ENCODE measurements at regions not wholly inside any gene's neighbourhood (a gene's known extent, or its start where the extent isn't known, plus 50 kb on each side); places are given as distances from the start of the nearest gene placed in this dataset.

GRCh38 chr5:165720901-165721300, 2215.5 kb downstream of the MAT2B start:
- DNase-seq (ENCODE audit: low spot score): no peak
- Histone ChIP-seq H3K79me2 (ENCODE audit: insufficient read depth, low read length) (no peaks in the 10 kb centered on the region), H3K36me3 (replicated peaks in 1 of 2; ENCODE audit: control insufficient read depth in 1 of 2, insufficient read depth in 2 of 2, low read length in 2 of 2) (no peaks in the 10 kb centered on the region), H2AFZ (ENCODE audit: low read length) (no peak overlapping the region), H3K27me3 (ENCODE audit: control insufficient read depth in 1 of 2, insufficient read depth in 2 of 2, low read length in 2 of 2) (no peaks in the 10 kb centered on the region), H3K4me2 (ENCODE audit: low read depth, low read length) (no peak overlapping the region), H3K9me3 (ENCODE audit: low read length) (peaks cover 69% of the 10 kb centered on the region), H3K27ac (ENCODE audit: extremely low read length, insufficient read depth, low read length) (no peak overlapping the region), H4K20me1 (ENCODE audit: insufficient read depth, low read length) (no peaks in the 10 kb centered on the region), H3K9ac (ENCODE audit: insufficient read depth, low read depth, low read length) (no peak overlapping the region), H3K4me1 (ENCODE audit: insufficient read depth, low read length) (no peaks in the 10 kb centered on the region), H3K4me3 (replicated peaks in 1 of 3; ENCODE audit: insufficient read depth in 1 of 3, low read depth in 2 of 3, low read length in 3 of 3) (no peak overlapping the region)
- BruUV-seq (replicated peaks): no TSS peak
- in situ Hi-C loops (cut with HindIII; ENCODE audit: extremely low pct_ligation_motif_present, low pct_unique_long_range_greater_than_20kb): no loop called here
- CTCF ChIA-PET (ENCODE audit: low intra/inter-chr PET ratio, low total read pairs): no interaction called here
- POLR2A ChIA-PET: no interaction called here
- ATAC-seq: no peak
- WGBS (ENCODE audit: low lambda C conversion rate): 52% methylated on average over 3 of the region's 3 CpGs
- FAIRE-seq: no peak
- TF ChIP-seq ATF2 (CRISPR knock-in tag; IDR thresholded peaks at IDR 0.05) (no peak), ZFP41 (CRISPR knock-in tag; IDR thresholded peaks at IDR 0.05; ENCODE audit: borderline replicate concordance) (no peak), REPIN1 (CRISPR knock-in tag; IDR thresholded peaks at IDR 0.05; ENCODE audit: borderline replicate concordance, low read depth) (no peak), ZNF264 (CRISPR knock-in tag; IDR thresholded peaks at IDR 0.05) (no peak), ZNF780A (CRISPR knock-in tag; IDR thresholded peaks at IDR 0.05) (no peak), ZBED4 (CRISPR knock-in tag; IDR thresholded peaks at IDR 0.05; ENCODE audit: borderline replicate concordance) (no peak), SIX4 (CRISPR knock-in tag; IDR thresholded peaks at IDR 0.05) (no peak), HINFP (CRISPR knock-in tag; IDR thresholded peaks at IDR 0.05; ENCODE audit: low read depth) (no peak), ZSCAN29 (CRISPR knock-in tag; conservative IDR thresholded peaks at IDR 0.05) (no peak), ZNF225 (CRISPR knock-in tag; IDR thresholded peaks at IDR 0.05) (no peak), ZSCAN5A (CRISPR knock-in tag; IDR thresholded peaks at IDR 0.05; ENCODE audit: borderline replicate concordance) (no peak), ELF1 (CRISPR knock-in tag; IDR thresholded peaks at IDR 0.05) (no peak), ZNF570 (CRISPR knock-in tag; IDR thresholded peaks at IDR 0.05; ENCODE audit: borderline replicate concordance) (no peak)
- intact Hi-C loops (cut with micrococcal nuclease; ENCODE audit: unreplicated experiment): no loop called here
